ENCODE measurements at regions not wholly inside any gene's neighbourhood (a gene's known extent, or its start where the extent isn't known, plus 50 kb on each side); places are given as distances from the start of the nearest gene placed in this dataset.
"Not testable (repeated sequence)": the region's sequence is repeated elsewhere in the genome, so short reads cannot be mapped to it uniquely, and the experiment has no call there.

GRCh38 chr3:193921465-193921864, 214.5 kb upstream of the HES1 start:
- TF ChIP-seq, protein P1, sequence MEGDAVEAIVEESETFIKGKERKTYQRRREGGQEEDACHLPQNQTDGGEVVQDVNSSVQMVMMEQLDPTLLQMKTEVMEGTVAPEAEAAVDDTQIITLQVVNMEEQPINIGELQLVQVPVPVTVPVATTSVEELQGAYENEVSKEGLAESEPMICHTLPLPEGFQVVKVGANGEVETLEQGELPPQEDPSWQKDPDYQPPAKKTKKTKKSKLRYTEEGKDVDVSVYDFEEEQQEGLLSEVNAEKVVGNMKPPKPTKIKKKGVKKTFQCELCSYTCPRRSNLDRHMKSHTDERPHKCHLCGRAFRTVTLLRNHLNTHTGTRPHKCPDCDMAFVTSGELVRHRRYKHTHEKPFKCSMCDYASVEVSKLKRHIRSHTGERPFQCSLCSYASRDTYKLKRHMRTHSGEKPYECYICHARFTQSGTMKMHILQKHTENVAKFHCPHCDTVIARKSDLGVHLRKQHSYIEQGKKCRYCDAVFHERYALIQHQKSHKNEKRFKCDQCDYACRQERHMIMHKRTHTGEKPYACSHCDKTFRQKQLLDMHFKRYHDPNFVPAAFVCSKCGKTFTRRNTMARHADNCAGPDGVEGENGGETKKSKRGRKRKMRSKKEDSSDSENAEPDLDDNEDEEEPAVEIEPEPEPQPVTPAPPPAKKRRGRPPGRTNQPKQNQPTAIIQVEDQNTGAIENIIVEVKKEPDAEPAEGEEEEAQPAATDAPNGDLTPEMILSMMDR (conservative IDR thresholded peaks at IDR 0.05; ENCODE audit: low read depth, low read length), result no peak

DNA sequence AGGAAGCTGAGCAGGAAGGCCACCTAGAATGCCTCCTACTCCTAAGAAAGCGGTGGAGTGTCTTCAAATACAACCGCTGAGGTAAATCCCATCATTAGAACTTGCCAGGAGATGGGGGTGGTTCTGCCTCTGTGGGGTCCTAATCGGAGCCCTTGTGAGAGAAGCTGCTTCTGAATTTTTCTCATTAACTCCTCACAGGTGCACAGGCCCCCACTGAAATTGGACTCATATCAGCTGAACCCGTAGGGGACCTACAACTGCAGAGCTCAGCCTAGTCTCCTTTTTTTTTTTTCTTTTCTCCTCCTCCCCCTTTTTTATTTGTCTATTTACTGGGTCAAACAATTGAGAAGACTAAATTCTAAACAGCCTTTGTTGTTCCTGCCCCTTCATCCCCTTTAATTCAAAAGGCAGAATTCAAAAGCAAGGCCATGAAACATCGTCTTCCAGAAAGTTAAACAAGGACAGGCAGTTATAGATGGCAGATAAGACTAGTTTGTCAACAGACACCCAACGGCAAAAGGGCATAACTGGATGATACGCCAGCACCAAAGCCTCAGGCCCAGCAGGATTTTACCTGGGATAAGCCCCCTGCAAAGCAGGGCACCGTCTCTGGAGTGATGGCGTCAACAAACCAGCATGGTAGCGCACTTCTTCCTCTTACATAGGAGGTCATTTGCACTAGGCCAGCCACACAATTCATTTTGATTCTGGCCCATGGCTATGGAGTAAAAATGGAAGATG, 213.7 kb upstream of the HES1 start:
- TF ChIP-seq, protein P1 (conservative IDR thresholded peaks at IDR 0.05; ENCODE audit: low read depth, low read length), result no peak
- no peak overlapping the region for H3K4me3 ChIP-seq (ENCODE audit: low read length)
- DNase-seq (ENCODE audit: low read depth), result no peak

More at GRCh38 chr3:193921465-193921864, 214.5 kb upstream of the HES1 start:
- no peak for DNase-seq (ENCODE audit: low read depth)
- no peak overlapping the region for H3K4me3 ChIP-seq (ENCODE audit: low read length)

GRCh38 chr3:193923958-193924357, 212.0 kb upstream of the HES1 start:
- not testable (repeated sequence) for H3K4me3 ChIP-seq (ENCODE audit: low read length); DNase-seq (ENCODE audit: low read depth)

DNA sequence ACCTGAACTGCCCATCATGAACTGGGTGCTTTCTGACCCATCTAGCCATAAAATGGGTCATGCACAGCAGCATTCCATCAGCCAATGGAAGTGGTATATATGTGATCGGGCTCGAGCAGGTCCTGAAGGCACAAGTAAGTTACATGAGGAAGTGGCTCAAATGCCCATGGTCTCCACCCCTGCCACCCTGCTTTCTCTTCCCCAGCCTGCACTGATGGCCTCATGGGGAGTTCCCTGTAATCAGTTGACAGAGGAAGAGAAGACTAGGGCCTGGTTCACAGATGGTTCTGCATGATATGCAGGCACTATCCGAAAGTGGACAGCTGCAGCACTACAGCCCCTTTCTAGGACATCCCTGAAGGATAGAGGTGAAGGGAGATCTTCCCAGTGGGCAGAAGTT, 209.9 kb upstream of the HES1 start:
- not testable (repeated sequence) for H3K4me3 ChIP-seq (ENCODE audit: low read length); DNase-seq (ENCODE audit: low read depth)

DNA sequence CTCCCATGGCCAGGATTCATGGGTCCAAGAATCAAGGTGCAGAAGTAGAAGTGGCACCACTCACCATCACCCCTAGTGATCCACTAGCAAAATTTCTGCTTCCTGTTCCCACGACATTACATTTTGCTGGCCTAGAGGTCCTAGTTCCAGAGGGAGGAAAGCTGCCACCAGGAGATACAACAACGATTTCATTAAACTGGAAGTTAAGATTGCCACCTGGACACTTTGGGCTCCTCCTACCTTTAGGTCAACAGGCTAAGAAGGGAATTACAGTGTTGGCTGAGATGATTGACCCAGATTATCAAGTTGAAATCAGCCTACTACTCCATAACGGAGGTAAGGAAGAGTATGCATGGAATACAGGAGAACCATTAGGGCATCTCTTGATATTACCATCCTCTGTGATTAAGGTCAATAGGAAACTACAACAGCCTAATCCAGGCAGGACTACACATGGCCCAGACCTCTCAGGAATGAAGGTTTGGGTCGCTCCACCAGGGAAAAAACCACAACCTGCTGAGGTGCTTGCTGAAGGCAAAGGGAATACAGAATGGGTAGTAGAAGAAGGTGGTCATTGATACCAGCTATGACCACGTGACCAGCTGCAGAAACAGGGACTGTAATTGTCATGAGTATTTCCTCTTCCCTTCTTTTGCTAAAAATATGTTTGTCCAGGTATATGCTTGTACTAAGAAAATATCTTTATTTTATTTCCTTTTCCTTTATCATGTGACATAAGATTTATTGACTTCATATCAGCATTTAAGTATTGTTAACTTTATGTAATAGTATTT, 208.3 kb upstream of the HES1 start:
- DNase-seq (ENCODE audit: low read depth); H3K4me3 ChIP-seq (ENCODE audit: low read length): not testable (repeated sequence)

- TF ChIP-seq, protein P1 (conservative IDR thresholded peaks at IDR 0.05; ENCODE audit: low read depth, low read length), result no peak
- DNase-seq (ENCODE audit: low read depth), result peak; percentile 56
- no peak overlapping the region for H3K4me3 ChIP-seq (ENCODE audit: low read length)
These were observed 207.4 kb upstream of the HES1 start for GRCh38 chr3:193928354-193929209.

GRCh38 chr3:193929373-193929772, 206.6 kb upstream of the HES1 start:
- TF ChIP-seq, protein P1 (conservative IDR thresholded peaks at IDR 0.05; ENCODE audit: low read depth, low read length), result no peak

DNA sequence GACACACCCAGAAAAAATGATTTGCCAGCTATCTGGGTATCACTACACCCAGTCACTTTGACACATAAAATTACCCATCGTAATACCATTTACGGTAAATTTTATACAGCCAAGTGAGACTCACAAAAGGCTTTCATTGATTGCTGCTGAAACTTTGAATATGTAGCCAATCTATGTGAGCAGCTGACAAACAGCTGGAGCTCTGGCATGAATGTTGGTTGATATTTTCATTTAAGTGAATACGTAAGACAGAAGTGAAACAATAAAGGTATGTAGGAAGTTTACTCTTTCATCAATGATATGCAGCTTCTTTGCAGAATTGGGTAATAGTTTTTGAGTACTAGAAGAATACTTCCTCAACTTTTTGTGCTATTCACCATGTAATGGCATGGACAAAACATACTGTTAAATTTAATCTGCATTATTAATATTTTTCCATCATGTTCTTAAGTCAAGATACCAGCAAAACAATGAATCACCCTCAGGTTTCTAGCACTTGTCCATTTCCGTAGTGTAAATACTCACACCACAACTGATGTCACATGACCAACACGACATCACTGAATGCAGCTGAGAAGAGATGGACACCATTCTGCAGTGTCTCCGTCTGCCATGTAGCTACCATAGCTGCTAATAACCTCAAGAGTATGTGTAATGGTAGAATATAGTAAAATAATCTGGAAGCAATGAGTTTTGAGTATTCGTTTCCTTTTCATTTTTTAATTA, 205.9 kb upstream of the HES1 start:
- TF ChIP-seq, protein P1 (conservative IDR thresholded peaks at IDR 0.05; ENCODE audit: low read depth, low read length), result no peak
- no peak for DNase-seq (ENCODE audit: low read depth)
- H3K4me3 ChIP-seq (ENCODE audit: low read length), result no peak overlapping the region

More at GRCh38 chr3:193929373-193929772, 206.6 kb upstream of the HES1 start:
- DNase-seq (ENCODE audit: low read depth), result no peak
- no peak overlapping the region for H3K4me3 ChIP-seq (ENCODE audit: low read length)
